ENCODE measurements at regions not wholly inside any gene's neighbourhood (a gene's known extent, or its start where the extent isn't known, plus 50 kb on each side); places are given as distances from the start of the nearest gene placed in this dataset.

GRCh38 chr6:11346516-11346915 lies 114.0 kb upstream of the NEDD9 start:
- DNase-seq (ENCODE audit: insufficient read length, low spot score) (no peak), FAIRE-seq (no peak)
- no peak for TF ChIP-seq POLR2A (IDR thresholded peaks at IDR 0.05; ENCODE audit: low read depth, low read length)

GRCh38 chr6:11345536-11345935 lies 113.1 kb upstream of the NEDD9 start:
- TF ChIP-seq POLR2A (IDR thresholded peaks at IDR 0.05; ENCODE audit: low read depth, low read length), result no peak
- DNase-seq (ENCODE audit: insufficient read length, low spot score) (no peak), FAIRE-seq (no peak)

- TF ChIP-seq POLR2A (IDR thresholded peaks at IDR 0.05; ENCODE audit: low read depth, low read length), result no peak
- FAIRE-seq (no peak), DNase-seq (ENCODE audit: insufficient read length, low spot score) (no peak)
Observed at GRCh38 chr6:11343963-11344723, 111.7 kb upstream of the NEDD9 start.

- no peak for FAIRE-seq
- DNase-seq (ENCODE audit: insufficient read length, low spot score), result no peak
- TF ChIP-seq POLR2A (IDR thresholded peaks at IDR 0.05; ENCODE audit: low read depth, low read length), result no peak
Observed at GRCh38 chr6:11341867-11342266, 109.4 kb upstream of the NEDD9 start.

GRCh38 chr6:11341303-11341702 lies 108.8 kb upstream of the NEDD9 start:
- no peak for TF ChIP-seq POLR2A (IDR thresholded peaks at IDR 0.05; ENCODE audit: low read depth, low read length)
- FAIRE-seq (no peak), DNase-seq (ENCODE audit: insufficient read length, low spot score) (no peak)

GRCh38 chr6:11339380-11339779 lies 106.9 kb upstream of the NEDD9 start:
- FAIRE-seq (no peak), DNase-seq (ENCODE audit: insufficient read length, low spot score) (no peak)
- no peak for TF ChIP-seq POLR2A (IDR thresholded peaks at IDR 0.05; ENCODE audit: low read depth, low read length)

- TF ChIP-seq POLR2A (IDR thresholded peaks at IDR 0.05; ENCODE audit: low read depth, low read length), result no peak
- FAIRE-seq (no peak), DNase-seq (ENCODE audit: insufficient read length, low spot score) (no peak)
Observed at GRCh38 chr6:11337306-11337705, 104.8 kb upstream of the NEDD9 start.

GRCh38 chr6:11335826-11336225 lies 103.4 kb upstream of the NEDD9 start:
- FAIRE-seq (no peak), DNase-seq (ENCODE audit: insufficient read length, low spot score) (no peak)

GRCh38 chr6:11333132-11333849 lies 100.8 kb upstream of the NEDD9 start:
- TF ChIP-seq POLR2A (IDR thresholded peaks at IDR 0.05; ENCODE audit: low read depth, low read length), result no peak
- FAIRE-seq (no peak), DNase-seq (ENCODE audit: insufficient read length, low spot score) (no peak)

More at GRCh38 chr6:11335826-11336225, 103.4 kb upstream of the NEDD9 start:
- no peak for TF ChIP-seq POLR2A (IDR thresholded peaks at IDR 0.05; ENCODE audit: low read depth, low read length)

GRCh38 chr6:11332463-11332862 lies 100.0 kb upstream of the NEDD9 start:
- TF ChIP-seq POLR2A (IDR thresholded peaks at IDR 0.05; ENCODE audit: low read depth, low read length), result no peak
- DNase-seq (ENCODE audit: insufficient read length, low spot score) (no peak), FAIRE-seq (no peak)

GRCh38 chr6:11331111-11331510 lies 98.6 kb upstream of the NEDD9 start:
- no peak for DNase-seq (ENCODE audit: insufficient read length, low spot score)
- no peak for TF ChIP-seq POLR2A (IDR thresholded peaks at IDR 0.05; ENCODE audit: low read depth, low read length)
- FAIRE-seq, result no peak

GRCh38 chr6:11330413-11330760 lies 97.9 kb upstream of the NEDD9 start:
- no peak for TF ChIP-seq POLR2A (IDR thresholded peaks at IDR 0.05; ENCODE audit: low read depth, low read length)
- FAIRE-seq (no peak), DNase-seq (ENCODE audit: insufficient read length, low spot score) (no peak)

GRCh38 chr6:11329726-11330412 lies 97.4 kb upstream of the NEDD9 start:
- DNase-seq (ENCODE audit: insufficient read length, low spot score), result no peak
- no peak for FAIRE-seq
- TF ChIP-seq POLR2A (IDR thresholded peaks at IDR 0.05; ENCODE audit: low read depth, low read length), result no peak

- DNase-seq (ENCODE audit: insufficient read length, low spot score) (no peak), FAIRE-seq (no peak)
- TF ChIP-seq POLR2A (IDR thresholded peaks at IDR 0.05; ENCODE audit: low read depth, low read length), result no peak
Observed at GRCh38 chr6:11328613-11329247, 96.3 kb upstream of the NEDD9 start.

Measured in H54 (cell line).